ENCODE measurements at regions not wholly inside any gene's neighbourhood (a gene's known extent, or its start where the extent isn't known, plus 50 kb on each side); places are given as distances from the start of the nearest gene placed in this dataset.

DNA sequence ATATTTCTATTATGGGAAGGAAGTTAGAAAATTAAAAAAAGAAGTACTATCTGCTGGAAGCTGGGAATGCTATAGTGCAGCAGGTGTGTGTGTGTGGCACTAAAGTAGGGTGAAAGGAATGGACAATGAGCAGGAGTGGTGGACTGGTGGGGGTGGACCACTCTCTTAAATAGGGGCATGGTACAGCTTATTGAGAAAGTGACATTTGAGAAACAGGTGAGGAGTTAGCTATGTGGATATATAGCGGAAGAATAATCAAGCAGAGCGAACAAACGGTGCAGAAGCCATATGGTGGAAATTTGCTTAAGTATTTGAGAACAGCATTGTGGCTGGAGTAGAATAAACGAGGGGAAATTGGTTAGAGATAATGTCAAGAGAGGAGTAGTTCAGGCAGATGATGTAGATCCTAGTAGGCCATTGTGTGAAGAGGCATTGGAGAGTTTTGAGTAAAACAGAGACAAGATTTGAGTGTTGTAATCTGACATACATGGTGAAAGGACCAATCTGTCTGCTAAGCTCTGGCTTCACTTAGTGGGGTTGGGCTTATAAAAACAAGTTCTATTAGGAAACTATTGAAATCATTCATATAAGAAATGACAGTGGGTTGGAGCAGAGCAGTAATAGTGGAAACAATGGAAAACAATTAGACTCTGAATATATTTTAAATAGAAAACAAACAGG, 149.2 kb upstream of the SYT10 start:
- TF ChIP-seq CTCF (IDR thresholded peaks at IDR 0.05), result no peak
- no peak for DNase-seq (ENCODE audit: low spot score)
- Histone ChIP-seq H3K27ac (no peak overlapping the region), H3K4me3 (no peak overlapping the region)

GRCh38 chr12:33589576-33590114, 150.0 kb upstream of the SYT10 start:
- no peak overlapping the region for H3K4me3 ChIP-seq
- TF ChIP-seq CTCF (IDR thresholded peaks at IDR 0.05), result no peak
- no peak overlapping the region for H3K27ac ChIP-seq
- no peak for DNase-seq (ENCODE audit: low spot score)

DNA sequence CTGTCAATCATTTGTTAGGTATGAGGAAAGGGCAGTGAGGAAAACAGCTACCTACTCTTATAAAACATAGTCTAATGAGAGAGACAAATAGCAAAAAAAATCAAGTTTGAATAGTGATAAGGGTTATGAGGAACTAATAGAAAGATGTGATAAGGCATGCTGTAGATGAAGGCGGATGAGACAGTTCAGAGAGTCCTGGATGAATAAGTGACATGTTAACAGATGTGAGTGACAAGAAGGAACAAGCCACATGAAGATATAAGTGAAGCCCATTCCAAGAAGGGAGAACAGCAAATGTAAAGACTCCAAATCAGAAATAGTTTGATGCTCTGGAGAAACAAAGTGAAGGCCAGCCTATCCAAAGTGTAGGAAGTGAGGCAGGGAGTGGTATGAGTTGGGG, 154.1 kb upstream of the SYT10 start:
- no peak for TF ChIP-seq CTCF (IDR thresholded peaks at IDR 0.05)
- no peak for DNase-seq (ENCODE audit: low spot score)
- H3K4me3 ChIP-seq, result no peak overlapping the region
- no peak overlapping the region for H3K27ac ChIP-seq

- TF ChIP-seq CTCF (IDR thresholded peaks at IDR 0.05), result no peak
- no peak for DNase-seq (ENCODE audit: low spot score)
- H3K27ac ChIP-seq, result no peak overlapping the region
- H3K4me3 ChIP-seq, result no peak overlapping the region
Measured at GRCh38 chr12:33596061-33596460, 156.4 kb upstream of the SYT10 start.

DNA sequence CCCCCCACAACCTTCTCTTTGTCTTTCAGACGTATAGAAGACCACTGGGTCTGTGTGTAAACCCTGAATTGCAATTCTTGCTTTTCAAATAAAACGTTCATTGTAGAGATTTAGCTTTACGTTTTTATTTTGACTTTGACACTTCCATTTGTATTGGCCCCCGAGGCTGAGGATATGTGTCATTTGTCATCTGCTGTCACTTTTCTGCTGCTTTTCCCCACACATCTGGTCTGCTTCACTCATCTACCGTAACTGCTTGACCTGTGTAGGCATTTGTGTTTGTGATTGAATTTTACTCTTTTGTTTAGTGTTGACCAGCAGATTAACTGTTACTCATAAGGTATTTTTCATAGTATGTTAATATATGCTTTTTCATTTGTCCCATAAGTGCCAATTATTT, 157.2 kb upstream of the SYT10 start:
- no peak for TF ChIP-seq CTCF (IDR thresholded peaks at IDR 0.05)
- H3K27ac ChIP-seq, result no peak overlapping the region
- no peak overlapping the region for H3K4me3 ChIP-seq
- DNase-seq (ENCODE audit: low spot score), result no peak

- no peak for DNase-seq (ENCODE audit: low spot score)
- H3K4me3 ChIP-seq, result no peak overlapping the region
- TF ChIP-seq CTCF (IDR thresholded peaks at IDR 0.05), result no peak
- no peak overlapping the region for H3K27ac ChIP-seq
Measured at GRCh38 chr12:33602515-33602914, 162.9 kb upstream of the SYT10 start.

DNA sequence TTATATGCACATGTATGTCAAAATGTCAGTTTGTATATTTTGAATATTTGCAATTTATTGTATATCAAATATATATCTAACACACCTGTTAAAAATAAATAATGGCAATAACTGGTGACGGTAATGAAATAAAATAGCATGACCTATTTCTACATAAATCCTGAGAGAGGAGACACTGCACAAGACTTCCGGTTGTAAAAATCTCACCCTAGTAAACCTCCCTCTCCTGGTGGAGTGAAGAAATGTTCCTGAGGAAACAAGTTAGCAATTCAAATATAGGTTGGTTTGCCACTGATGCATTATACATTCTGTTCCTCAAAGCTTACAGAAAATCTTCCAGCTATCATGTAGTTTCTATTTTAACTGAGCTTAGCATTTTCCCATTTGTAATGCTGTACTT, 166.1 kb upstream of the SYT10 start:
- no peak for TF ChIP-seq CTCF (IDR thresholded peaks at IDR 0.05)
- Histone ChIP-seq H3K27ac (no peak overlapping the region), H3K4me3 (no peak overlapping the region)
- no peak for DNase-seq (ENCODE audit: low spot score)
